ENCODE measurements at regions not wholly inside any gene's neighbourhood (a gene's known extent, or its start where the extent isn't known, plus 50 kb on each side); places are given as distances from the start of the nearest gene placed in this dataset.

DNA sequence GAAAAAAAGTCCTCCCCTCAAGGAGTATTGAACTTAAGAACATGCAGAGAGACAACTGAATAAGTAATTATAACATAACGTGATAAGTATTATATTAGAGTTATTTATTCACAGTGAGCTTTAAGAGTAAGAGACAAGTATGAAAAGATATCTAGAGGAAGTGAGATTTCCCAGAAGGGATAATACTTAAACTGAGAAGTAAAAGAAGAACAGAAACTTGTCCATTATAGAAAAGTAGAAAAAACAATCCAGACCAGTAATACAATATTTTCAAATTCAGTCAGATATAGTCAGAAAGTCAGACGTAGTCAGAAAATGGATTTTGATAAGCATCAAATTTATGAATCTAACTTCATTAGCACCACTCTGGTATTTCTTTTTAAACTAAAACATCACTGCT is 613.0 kb upstream of the CCNG1 start:
- H3K4me3 ChIP-seq (ENCODE audit: low read length), result no peak overlapping the region
- TF ChIP-seq, protein P1, sequence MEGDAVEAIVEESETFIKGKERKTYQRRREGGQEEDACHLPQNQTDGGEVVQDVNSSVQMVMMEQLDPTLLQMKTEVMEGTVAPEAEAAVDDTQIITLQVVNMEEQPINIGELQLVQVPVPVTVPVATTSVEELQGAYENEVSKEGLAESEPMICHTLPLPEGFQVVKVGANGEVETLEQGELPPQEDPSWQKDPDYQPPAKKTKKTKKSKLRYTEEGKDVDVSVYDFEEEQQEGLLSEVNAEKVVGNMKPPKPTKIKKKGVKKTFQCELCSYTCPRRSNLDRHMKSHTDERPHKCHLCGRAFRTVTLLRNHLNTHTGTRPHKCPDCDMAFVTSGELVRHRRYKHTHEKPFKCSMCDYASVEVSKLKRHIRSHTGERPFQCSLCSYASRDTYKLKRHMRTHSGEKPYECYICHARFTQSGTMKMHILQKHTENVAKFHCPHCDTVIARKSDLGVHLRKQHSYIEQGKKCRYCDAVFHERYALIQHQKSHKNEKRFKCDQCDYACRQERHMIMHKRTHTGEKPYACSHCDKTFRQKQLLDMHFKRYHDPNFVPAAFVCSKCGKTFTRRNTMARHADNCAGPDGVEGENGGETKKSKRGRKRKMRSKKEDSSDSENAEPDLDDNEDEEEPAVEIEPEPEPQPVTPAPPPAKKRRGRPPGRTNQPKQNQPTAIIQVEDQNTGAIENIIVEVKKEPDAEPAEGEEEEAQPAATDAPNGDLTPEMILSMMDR (conservative IDR thresholded peaks at IDR 0.05; ENCODE audit: low read length), result no peak
- no peak for DNase-seq (ENCODE audit: low read depth)

DNA sequence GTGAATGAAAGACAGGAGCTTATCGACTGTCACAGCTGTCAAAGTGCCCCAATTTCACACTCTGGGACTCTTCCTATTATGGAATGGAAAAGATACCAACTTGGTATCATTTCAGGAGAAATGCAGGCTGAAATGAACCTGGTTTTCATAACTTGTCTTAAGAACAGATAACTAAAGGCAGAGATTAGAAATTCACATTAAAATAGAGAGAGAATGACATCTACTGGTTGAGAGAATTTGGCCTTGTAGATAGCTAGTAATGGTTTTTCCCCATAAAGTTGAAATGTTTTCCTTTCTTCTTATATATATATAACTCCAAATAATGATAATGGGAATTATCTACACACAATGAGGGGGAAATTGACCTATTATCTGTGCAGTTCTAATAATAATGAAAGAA is 600.2 kb upstream of the CCNG1 start:
- no peak overlapping the region for H3K4me3 ChIP-seq (ENCODE audit: low read length)

DNA sequence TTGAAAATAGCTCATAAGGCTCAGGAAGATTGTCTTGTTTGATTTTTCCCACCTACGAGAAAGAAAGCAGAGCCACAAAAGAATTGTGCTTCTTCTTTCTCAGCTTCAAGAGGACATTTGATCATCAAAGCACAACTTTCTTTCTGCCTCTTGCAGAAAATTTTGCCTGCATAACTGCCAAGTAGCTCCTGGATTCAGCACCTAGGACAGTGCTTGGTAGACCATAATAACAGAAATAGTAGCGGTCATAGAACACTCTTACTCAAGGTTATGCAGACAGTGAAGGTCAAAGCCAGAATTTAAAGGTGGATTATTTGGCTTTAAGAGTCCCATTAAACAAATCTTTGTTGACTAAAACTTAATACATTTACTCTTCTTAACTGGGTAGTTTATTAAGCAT is 594.7 kb upstream of the CCNG1 start:
- no peak overlapping the region for H3K4me3 ChIP-seq (ENCODE audit: low read length)
- DNase-seq (ENCODE audit: low read depth), result no peak
- TF ChIP-seq, protein P1 (conservative IDR thresholded peaks at IDR 0.05; ENCODE audit: low read length), result no peak

More for the DNA sequence above, 600.2 kb upstream of the CCNG1 start:
- TF ChIP-seq, protein P1 (conservative IDR thresholded peaks at IDR 0.05; ENCODE audit: low read length), result no peak
- no peak for DNase-seq (ENCODE audit: low read depth)

DNA sequence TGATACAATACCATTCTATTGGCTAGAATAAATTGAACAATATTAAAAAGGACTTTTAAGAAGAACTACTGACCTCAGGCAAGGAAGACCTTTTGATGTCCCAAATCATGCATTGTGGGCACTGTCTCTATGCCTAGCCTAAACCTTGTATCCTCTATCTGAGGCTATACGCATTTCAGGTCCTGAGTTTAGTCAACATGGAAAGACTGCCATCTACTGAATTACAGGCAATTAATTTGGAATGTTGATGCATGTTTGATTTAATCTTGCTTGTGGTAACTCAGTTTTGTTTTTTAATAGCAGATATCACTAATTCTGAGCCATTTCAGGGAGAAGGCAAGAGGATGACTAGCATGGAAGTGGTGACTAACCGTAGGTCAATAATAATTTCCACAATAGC is 585.3 kb upstream of the CCNG1 start:
- no peak overlapping the region for H3K4me3 ChIP-seq (ENCODE audit: low read length)
- no peak for DNase-seq (ENCODE audit: low read depth)
- TF ChIP-seq, protein P1 (conservative IDR thresholded peaks at IDR 0.05; ENCODE audit: low read length), result no peak

DNA sequence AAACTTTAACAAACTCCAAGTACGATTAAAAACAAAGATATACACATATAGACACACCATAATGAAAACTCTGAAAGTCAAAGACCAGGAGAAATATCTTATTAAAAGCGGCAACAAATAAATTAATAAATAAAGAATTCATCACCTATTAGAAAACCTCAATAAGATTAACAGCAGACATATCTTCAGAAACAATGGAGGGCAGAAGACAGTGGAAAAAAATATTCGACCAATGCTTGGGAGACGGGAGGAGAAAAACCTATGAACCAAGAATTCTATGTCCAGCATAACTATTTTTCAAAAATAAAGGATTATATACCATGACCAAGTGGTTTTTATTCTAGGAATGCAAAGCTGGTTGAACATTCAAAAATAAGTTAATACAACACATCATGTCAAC is 578.6 kb upstream of the CCNG1 start:
- no peak for DNase-seq (ENCODE audit: low read depth)
- H3K4me3 ChIP-seq (ENCODE audit: low read length), result no peak overlapping the region
- TF ChIP-seq, protein P1 (conservative IDR thresholded peaks at IDR 0.05; ENCODE audit: low read length), result no peak

DNA sequence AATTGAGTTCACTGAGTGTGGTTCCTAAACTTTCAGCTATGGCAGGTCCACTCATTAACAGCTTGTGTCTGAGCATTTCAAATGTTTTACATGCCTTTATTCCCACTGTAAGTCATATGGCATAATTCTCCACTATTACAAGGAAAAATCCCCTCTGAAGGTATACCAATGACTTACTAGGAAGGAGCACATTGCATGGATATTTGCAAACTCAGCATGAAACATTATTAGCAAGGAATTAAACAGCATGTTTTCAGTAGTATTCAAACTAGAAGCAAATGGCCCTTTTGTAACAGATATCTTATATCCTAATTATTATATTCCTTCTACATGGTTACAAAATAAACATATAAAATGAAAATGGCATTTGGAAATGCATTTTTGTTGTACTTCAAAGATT is 566.4 kb upstream of the CCNG1 start:
- H3K4me3 ChIP-seq (ENCODE audit: low read length), result no peak overlapping the region
- TF ChIP-seq, protein P1 (conservative IDR thresholded peaks at IDR 0.05; ENCODE audit: low read length), result no peak
- no peak for DNase-seq (ENCODE audit: low read depth)

DNA sequence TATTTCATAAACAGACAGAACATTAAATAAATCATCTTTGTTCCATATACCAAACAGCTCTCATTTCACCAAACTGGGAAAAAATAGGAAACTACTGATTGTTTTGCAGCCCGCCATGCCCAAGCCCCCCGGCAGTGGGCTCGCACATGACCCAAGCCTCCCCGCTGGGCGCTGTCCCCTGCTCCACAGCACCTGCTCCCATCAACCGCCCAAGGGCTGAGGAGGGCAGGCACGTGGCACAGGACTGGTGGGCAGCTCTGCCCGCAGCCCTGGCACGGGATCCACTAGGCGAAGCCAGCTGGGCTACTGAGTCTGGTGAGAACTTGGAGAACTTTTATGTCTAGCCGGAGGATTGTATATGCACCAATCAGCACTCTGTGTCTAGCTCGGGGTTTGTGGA is 554.8 kb upstream of the CCNG1 start:
- no peak overlapping the region for H3K4me3 ChIP-seq (ENCODE audit: low read length)
- TF ChIP-seq, protein P1 (conservative IDR thresholded peaks at IDR 0.05; ENCODE audit: low read length), result no peak
- DNase-seq (ENCODE audit: low read depth), result no peak

Measured in AG10803 (cell line).